ENCODE measurements at regions not wholly inside any gene's neighbourhood (a gene's known extent, or its start where the extent isn't known, plus 50 kb on each side); places are given as distances from the start of the nearest gene placed in this dataset.

DNA sequence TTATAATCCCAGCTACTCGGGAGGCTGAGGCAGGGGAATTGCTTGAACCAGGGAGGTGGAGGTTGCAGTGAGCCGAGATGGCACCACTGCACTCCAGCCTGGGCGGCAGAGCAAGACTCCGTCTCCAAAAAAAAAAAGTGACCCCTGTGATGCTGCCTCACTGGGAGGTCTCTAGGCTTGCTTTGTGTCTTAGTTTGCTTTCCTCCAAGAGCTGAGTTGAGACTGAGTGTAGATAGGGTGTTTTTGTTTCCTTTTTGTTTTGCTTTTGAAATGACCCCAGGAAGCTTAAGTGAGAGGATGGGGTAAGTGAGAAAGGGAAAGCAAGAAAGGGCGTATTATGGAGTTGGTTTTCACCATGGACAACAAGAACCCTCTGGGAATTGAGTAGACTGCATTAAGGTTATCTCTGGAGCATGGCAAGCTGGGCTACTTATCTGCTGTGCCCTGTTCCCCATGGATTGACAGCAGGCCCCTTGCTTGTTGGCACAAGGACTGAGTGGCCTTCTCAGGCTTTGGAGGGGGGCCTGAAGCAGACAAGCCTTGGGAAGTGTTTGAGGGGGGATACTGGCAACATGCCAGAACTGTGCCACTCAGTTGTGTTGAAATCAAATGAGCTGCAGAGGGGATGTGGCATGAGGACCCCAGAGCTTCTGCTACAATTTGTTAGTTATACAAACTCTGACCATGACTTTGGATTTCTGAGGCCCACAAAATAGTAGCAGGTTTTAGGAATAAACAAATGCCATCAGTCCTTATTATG, 300.6 kb upstream of the C11orf87 start:
- no peaks in the 10 kb centered on the region for H3K36me3 ChIP-seq (ENCODE audit: insufficient read depth, low read length)
- H3K27ac ChIP-seq = no peak overlapping the region
- H3K4me3 ChIP-seq = no peak overlapping the region
- DNase-seq (ENCODE audit: low read depth, low spot score) = no peak
- TF ChIP-seq POLR2AphosphoS5 (IDR thresholded peaks at IDR 0.05; ENCODE audit: borderline replicate concordance, low read depth, low read length) = no peak
- TF ChIP-seq FOXP2 (optimal IDR thresholded peaks at IDR 0.05; ENCODE audit: control extremely low read depth, extremely low read length, insufficient read depth) = no peak
- no peak for TF ChIP-seq EZH2 (IDR thresholded peaks at IDR 0.05)
- no peaks in the 10 kb centered on the region for H3K9me3 ChIP-seq (ENCODE audit: low read depth, low read length)
- H3K9ac ChIP-seq (ENCODE audit: insufficient read length) = no peak overlapping the region

DNA sequence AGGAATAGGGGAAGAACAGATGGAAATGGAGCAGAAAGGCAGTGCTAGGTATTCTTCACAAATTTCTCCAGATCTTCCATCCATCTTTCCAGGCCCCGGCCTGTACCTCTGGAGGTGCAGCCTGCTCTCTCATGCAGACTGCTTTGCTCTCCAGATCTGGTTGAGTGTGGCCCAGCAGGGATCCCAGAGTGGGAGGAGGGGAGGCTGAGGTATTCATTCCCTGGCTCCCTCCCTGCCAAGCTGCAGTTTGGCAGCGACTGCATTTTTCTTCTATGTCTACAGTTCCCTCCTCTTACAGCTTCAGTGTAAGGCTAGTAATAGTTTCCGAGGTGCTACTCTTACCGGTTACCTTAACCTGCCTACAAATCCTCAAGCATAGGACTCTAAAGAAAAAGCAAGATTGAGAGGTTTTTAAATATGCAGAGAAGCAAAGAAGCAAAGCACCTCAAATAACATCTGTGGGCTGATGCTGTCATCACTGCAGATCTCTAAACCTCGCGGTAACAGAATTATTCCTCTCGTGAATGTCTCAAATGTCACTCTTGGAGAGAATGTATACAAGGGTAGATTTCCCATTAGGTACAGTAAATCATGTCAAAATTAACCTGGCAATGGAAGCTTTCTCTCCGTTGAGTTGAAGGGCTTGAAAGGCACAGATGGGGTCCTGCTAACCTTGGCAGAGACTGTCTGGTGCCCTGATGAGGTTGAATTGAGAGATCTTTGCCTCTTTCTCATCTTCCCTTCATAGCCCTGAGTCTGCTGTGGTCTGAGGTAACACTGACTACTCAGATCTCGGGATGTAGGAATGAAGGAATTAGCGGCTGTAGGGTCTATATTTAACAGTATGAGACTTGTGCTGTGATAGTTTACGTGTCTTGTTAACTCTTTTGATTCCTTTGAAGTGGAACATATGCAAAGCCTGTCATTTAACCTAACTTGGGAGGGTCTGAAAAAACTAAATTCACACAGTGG, 297.9 kb upstream of the C11orf87 start:
- H3K4me3 ChIP-seq = no peak overlapping the region
- no peaks in the 10 kb centered on the region for H3K36me3 ChIP-seq (ENCODE audit: insufficient read depth, low read length)
- DNase-seq (ENCODE audit: low read depth, low spot score) = no peak
- H3K9ac ChIP-seq (ENCODE audit: insufficient read length) = no peak overlapping the region
- no peaks in the 10 kb centered on the region for H3K9me3 ChIP-seq (ENCODE audit: low read depth, low read length)
- TF ChIP-seq EZH2 (IDR thresholded peaks at IDR 0.05) (no peak), POLR2AphosphoS5 (IDR thresholded peaks at IDR 0.05; ENCODE audit: borderline replicate concordance, low read depth, low read length) (no peak), FOXP2 (optimal IDR thresholded peaks at IDR 0.05; ENCODE audit: control extremely low read depth, extremely low read length, insufficient read depth) (no peak)
- no peak overlapping the region for H3K27ac ChIP-seq

GRCh38 chr11:109130910-109131309, 291.1 kb upstream of the C11orf87 start:
- no peak overlapping the region for H3K27ac ChIP-seq
- no peak overlapping the region for H3K4me3 ChIP-seq
- TF ChIP-seq EZH2 (IDR thresholded peaks at IDR 0.05) (no peak), FOXP2 (optimal IDR thresholded peaks at IDR 0.05; ENCODE audit: control extremely low read depth, extremely low read length, insufficient read depth) (no peak), POLR2AphosphoS5 (IDR thresholded peaks at IDR 0.05; ENCODE audit: borderline replicate concordance, low read depth, low read length) (no peak)
- H3K9me3 ChIP-seq (ENCODE audit: low read depth, low read length) = no peaks in the 10 kb centered on the region
- DNase-seq (ENCODE audit: low read depth, low spot score) = no peak
- H3K36me3 ChIP-seq (ENCODE audit: insufficient read depth, low read length) = no peaks in the 10 kb centered on the region
- H3K9ac ChIP-seq (ENCODE audit: insufficient read length) = no peak overlapping the region

DNA sequence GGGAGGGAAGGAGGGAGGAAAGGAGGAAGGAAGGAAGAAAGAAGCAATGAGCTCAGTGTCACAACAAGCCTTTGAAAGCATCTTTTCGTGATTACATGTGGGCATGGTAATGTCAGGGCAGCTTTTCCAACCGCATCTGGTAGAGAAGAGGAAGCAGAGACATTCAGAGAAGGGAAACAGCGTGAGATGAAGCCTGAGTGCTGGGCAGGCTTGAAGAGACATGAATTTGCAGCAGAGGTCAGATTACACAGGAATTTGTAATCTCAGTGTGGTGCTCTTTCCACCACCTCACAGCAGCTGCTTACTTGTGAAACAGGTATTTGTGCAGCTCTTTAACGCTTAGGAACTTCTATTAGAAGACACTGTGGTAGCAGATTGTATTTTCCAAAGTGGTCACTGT, 289.5 kb upstream of the C11orf87 start:
- H3K9ac ChIP-seq (ENCODE audit: insufficient read length) = no peak overlapping the region
- DNase-seq (ENCODE audit: low read depth, low spot score) = no peak
- no peak for TF ChIP-seq FOXP2 (optimal IDR thresholded peaks at IDR 0.05; ENCODE audit: control extremely low read depth, extremely low read length, insufficient read depth)
- TF ChIP-seq EZH2 (IDR thresholded peaks at IDR 0.05) = no peak
- TF ChIP-seq POLR2AphosphoS5 (IDR thresholded peaks at IDR 0.05; ENCODE audit: borderline replicate concordance, low read depth, low read length) = no peak
- H3K27ac ChIP-seq = no peak overlapping the region
- H3K36me3 ChIP-seq (ENCODE audit: insufficient read depth, low read length) = no peaks in the 10 kb centered on the region
- no peak overlapping the region for H3K4me3 ChIP-seq
- no peaks in the 10 kb centered on the region for H3K9me3 ChIP-seq (ENCODE audit: low read depth, low read length)

- TF ChIP-seq EZH2 (IDR thresholded peaks at IDR 0.05) (no peak), POLR2AphosphoS5 (IDR thresholded peaks at IDR 0.05; ENCODE audit: borderline replicate concordance, low read depth, low read length) (no peak), FOXP2 (optimal IDR thresholded peaks at IDR 0.05; ENCODE audit: control extremely low read depth, extremely low read length, insufficient read depth) (no peak)
- Histone ChIP-seq H3K27ac (no peak overlapping the region), H3K4me3 (no peak overlapping the region), H3K36me3 (ENCODE audit: insufficient read depth, low read length) (no peaks in the 10 kb centered on the region), H3K9ac (ENCODE audit: insufficient read length) (no peak overlapping the region), H3K9me3 (ENCODE audit: low read depth, low read length) (no peaks in the 10 kb centered on the region)
- no peak for DNase-seq (ENCODE audit: low read depth, low spot score)
Observed at GRCh38 chr11:109133159-109133558, 288.8 kb upstream of the C11orf87 start.

DNA sequence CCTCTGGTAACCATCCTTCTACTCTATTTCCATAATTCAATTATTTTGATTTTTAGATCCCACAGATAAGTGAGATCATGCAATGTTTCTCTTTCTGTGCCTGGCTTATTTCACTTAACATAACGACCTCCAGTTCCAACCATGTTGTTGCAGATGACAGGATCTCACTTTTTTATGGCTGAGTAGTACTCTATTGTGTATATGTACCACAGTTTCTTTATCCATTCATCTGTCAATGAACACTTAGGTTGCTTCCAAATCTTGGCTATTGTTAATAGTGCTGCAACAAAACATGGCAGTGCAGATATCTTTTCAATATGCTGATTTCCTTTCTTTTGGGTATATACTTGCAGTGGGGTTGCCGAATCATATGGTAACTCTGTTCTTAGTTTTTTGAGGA, 286.4 kb upstream of the C11orf87 start:
- no peak for DNase-seq (ENCODE audit: low read depth, low spot score)
- no peak overlapping the region for H3K4me3 ChIP-seq
- H3K9me3 ChIP-seq (ENCODE audit: low read depth, low read length) = no peaks in the 10 kb centered on the region
- no peaks in the 10 kb centered on the region for H3K36me3 ChIP-seq (ENCODE audit: insufficient read depth, low read length)
- H3K9ac ChIP-seq (ENCODE audit: insufficient read length) = no peak overlapping the region
- H3K27ac ChIP-seq = no peak overlapping the region
- no peak for TF ChIP-seq POLR2AphosphoS5 (IDR thresholded peaks at IDR 0.05; ENCODE audit: borderline replicate concordance, low read depth, low read length)
- TF ChIP-seq EZH2 (IDR thresholded peaks at IDR 0.05) = no peak
- no peak for TF ChIP-seq FOXP2 (optimal IDR thresholded peaks at IDR 0.05; ENCODE audit: control extremely low read depth, extremely low read length, insufficient read depth)

- Histone ChIP-seq H3K4me3 (no peak overlapping the region), H3K9ac (ENCODE audit: insufficient read length) (no peak overlapping the region), H3K9me3 (ENCODE audit: low read depth, low read length) (no peaks in the 10 kb centered on the region), H3K27ac (no peak overlapping the region), H3K36me3 (ENCODE audit: insufficient read depth, low read length) (no peaks in the 10 kb centered on the region)
- TF ChIP-seq EZH2 (IDR thresholded peaks at IDR 0.05) (no peak), POLR2AphosphoS5 (IDR thresholded peaks at IDR 0.05; ENCODE audit: borderline replicate concordance, low read depth, low read length) (no peak), FOXP2 (optimal IDR thresholded peaks at IDR 0.05; ENCODE audit: control extremely low read depth, extremely low read length, insufficient read depth) (no peak)
- DNase-seq (ENCODE audit: low read depth, low spot score) = no peak
Observed at GRCh38 chr11:109138196-109138595, 283.8 kb upstream of the C11orf87 start.

DNA sequence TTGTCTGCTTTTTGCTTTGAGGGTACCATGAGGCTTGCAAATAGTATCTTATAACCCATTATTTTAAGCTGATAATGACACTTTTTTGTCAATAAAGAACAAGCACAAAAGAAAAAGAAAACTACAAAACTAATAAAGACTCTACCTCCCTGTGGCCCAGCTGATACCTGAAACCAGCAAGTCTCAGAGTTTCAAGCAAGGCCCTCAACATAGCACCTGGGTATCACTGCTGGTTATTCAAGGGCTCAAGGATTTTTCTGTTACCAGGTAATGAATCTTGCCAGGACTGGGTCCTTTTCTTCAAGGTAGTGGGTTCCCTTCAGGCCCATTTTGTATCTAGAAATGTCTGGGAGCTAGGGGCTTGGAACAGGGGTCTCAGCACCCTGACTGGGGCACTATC, 281.6 kb upstream of the C11orf87 start:
- TF ChIP-seq FOXP2 (optimal IDR thresholded peaks at IDR 0.05; ENCODE audit: control extremely low read depth, extremely low read length, insufficient read depth) = no peak
- TF ChIP-seq EZH2 (IDR thresholded peaks at IDR 0.05) = no peak
- TF ChIP-seq POLR2AphosphoS5 (IDR thresholded peaks at IDR 0.05; ENCODE audit: borderline replicate concordance, low read depth, low read length) = no peak
- DNase-seq (ENCODE audit: low read depth, low spot score) = no peak
- Histone ChIP-seq H3K9me3 (ENCODE audit: low read depth, low read length) (no peaks in the 10 kb centered on the region), H3K27ac (no peak overlapping the region), H3K4me3 (no peak overlapping the region), H3K36me3 (ENCODE audit: insufficient read depth, low read length) (no peaks in the 10 kb centered on the region), H3K9ac (ENCODE audit: insufficient read length) (no peak overlapping the region)

Data from SK-N-MC (cell line).